Jurkat, Clone E6-1 (cell line): ENCODE measurements at regions not wholly inside any gene's neighbourhood (a gene's known extent, or its start where the extent isn't known, plus 50 kb on each side); places are given as distances from the start of the nearest gene placed in this dataset.

ENCODE experiments used
- DNase-seq: peaks from one replicate; pipeline ENCODE4 v3.0.0-alpha.2; 2011; ENCODE audit warnings: low read depth, low spot score
- H3K4me3 ChIP-seq: 2 replicates; pipeline ENCODE4 v1.5.1; 2011; ENCODE audit warnings: mild to moderate bottlenecking, low read length, control low read depth, moderate library complexity

DNA sequence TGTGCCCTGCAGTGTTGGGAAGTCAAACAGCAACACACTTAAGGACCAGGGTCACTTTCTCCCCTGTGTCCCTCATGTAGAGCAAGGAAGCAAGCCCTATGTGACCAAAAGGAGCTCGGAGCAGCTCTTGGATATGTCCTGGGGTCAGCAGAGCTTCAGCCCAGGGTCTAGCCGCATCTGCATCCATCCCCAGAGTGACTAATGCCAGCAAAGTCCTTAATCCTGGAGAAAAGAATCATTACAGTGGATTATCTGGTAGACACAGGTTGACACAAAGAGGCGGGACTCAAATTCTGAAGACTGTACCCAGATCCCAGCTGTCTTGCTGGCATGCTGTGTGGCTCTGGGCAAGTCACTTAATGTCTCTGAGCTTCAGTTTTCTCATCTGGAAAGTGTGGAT lies 239.1 kb upstream of the PWP1 start:
- DNase-seq: no peak
- H3K4me3 ChIP-seq: no peak overlapping the region

DNA sequence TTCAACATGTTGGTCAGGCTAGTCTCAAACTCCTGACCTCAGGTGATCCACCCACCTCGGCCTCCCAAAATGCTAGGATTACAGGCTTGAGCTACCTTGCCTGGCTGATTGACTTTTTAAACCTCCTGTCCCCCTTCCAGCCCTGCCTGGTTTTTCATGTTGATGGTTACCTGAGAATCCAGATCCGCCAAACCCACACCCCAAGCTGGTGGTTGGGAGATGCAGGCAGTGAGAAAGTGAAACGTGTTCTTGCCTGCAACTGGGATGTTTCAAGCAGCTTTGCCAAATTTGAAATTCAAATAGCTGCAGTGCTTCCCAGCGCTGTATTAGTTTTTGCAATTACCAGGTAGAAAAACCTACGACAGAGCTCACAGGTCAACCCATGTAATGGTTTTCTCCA lies 238.3 kb upstream of the PWP1 start:
- no peak for DNase-seq
- no peak overlapping the region for H3K4me3 ChIP-seq

DNA sequence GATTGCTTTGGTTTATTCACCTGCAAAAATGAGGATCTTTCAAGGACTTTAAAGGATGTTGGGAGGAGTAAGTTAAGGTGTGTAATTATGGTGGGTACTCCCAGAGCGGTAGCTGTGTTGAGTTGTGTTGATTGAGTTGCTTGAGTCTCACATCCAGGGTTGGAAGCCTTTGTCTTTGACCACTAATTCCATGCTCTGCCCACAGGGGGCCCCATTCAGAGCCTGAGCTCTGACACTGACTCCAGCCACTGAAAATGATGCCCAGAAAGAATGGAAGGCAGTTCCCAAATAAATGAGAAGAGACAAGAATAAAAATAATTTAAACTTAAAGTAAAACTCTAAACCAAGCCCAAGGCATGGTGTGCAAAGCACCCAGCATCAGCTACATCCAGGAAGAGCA lies 237.4 kb upstream of the PWP1 start:
- no peak overlapping the region for H3K4me3 ChIP-seq
- DNase-seq: no peak

DNA sequence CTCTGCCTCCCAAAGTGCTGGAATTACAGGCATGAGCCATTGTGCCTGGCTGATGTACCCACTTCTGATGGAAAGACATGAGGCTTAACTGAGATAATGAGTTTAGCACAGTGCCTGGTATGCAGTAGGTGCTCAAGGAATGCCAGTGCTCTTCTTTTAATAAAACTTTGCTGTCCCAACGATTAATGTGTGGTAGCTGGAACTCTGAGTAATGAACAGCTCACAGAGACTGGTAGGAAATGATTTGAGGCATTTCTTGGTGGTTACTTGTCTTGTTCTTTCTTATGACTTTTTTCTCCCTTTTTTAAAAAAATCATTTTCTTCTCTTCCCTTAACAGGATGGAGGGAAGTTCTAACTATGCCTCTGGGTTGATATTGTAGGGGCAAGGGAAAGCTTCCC lies 235.7 kb upstream of the PWP1 start:
- H3K4me3 ChIP-seq: no peak overlapping the region
- DNase-seq: no peak

- H3K4me3 ChIP-seq: no peak overlapping the region
- DNase-seq: no peak
Observed at GRCh38 chr12:107450541-107450940, 235.1 kb upstream of the PWP1 start.

- no peak overlapping the region for H3K4me3 ChIP-seq
- DNase-seq: no peak
Observed at GRCh38 chr12:107451246-107451645, 234.4 kb upstream of the PWP1 start.

GRCh38 chr12:107454109-107454830 lies 231.3 kb upstream of the PWP1 start:
- DNase-seq: no peak
- H3K4me3 ChIP-seq: no peak overlapping the region

GRCh38 chr12:107457362-107457935 lies 228.2 kb upstream of the PWP1 start:
- DNase-seq: no peak
- no peak overlapping the region for H3K4me3 ChIP-seq

DNA sequence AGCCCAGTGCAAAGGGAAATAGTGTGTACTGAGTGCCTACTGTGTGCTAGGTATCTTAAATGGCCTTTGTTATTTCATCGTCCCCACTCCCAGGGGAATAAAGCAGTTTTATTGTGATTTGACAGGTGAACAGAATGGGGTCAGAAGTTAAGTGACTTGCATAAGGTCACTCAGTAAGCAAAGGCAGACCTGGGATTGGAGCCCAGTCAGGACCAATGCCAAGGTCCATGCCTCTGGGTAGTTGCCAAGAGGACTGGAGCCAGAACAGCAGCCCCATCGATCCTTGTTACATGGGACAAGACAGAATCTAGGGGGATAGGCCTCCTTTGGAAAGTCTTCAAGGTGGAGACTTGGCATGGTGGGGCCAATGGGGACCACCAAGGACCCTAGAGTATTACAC lies 227.4 kb upstream of the PWP1 start:
- no peak for DNase-seq
- no peak overlapping the region for H3K4me3 ChIP-seq

DNA sequence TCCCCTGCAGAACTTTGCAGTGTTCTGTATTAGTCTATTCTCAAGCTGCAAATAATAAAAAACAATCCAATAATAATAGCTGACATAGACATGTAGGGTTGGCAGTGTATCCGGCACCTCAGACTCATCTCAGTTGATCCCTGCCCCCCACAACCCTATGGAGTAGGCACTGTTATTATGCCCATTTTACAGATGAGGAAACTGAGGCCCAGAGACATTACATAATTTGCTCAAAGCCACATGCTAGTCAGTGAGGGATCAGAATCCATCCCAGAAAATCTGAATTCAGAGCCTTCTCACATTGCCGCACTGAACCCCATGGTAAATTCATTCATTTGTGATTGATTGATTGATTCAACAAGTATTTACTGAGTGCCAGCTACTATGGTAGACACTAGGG lies 226.6 kb upstream of the PWP1 start:
- H3K4me3 ChIP-seq: no peak overlapping the region
- DNase-seq: no peak

DNA sequence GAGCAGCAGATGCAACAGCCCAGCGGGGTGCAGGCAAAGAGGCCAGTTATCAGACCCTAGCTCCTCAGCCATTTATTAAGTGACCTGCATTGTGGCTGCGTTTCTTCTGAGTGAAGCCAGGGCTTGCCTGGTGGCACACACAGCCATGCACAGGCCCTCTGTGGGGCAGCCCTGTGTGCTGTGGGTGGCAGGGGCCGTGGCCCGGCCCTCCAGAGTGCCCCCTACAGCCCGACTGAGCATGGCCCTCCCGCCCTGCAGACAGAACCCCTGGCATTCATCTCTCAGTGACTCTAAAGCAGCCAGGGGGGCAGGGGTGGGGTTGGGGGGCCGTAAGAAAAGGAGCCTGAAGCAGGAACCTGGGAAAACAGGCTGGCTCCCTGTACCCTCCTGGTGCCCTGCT lies 226.0 kb upstream of the PWP1 start:
- no peak for DNase-seq
- H3K4me3 ChIP-seq: no peak overlapping the region

DNA sequence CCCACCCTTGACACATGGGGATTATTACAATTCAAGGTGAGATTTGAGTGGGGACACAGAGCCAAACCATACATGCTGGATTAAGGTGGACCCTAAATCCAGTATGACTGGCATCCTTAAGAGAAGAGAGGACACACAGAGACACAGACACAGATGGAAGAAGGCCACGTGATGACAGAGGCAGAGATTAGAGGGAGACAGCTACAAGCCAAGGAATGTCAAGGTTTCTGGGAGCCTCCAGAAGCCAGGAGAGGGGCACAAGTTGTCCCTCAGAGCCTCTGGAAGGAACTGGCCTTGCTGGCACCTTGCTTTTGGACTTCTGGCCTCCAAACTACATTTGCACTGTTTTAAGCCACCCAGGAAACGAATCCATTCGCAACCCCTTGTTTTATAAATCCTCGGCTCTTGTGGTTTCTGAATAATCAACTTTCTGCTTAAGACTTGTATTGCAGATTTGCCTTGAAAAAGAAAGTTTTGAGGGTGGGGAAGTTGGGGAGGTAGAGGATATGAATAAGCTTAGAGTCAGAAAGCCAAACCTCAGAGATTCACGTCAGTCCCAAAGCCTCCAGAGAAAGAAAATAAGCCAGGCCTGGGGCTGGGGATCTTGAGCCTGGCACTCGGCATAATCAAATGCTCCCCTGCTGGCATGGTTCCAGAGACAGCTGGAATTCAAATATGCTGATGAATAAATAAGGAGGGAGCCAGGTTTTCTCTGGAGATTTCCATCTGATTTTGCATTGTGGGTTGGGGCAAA lies 224.2 kb upstream of the PWP1 start:
- DNase-seq: no peak
- no peak overlapping the region for H3K4me3 ChIP-seq

DNA sequence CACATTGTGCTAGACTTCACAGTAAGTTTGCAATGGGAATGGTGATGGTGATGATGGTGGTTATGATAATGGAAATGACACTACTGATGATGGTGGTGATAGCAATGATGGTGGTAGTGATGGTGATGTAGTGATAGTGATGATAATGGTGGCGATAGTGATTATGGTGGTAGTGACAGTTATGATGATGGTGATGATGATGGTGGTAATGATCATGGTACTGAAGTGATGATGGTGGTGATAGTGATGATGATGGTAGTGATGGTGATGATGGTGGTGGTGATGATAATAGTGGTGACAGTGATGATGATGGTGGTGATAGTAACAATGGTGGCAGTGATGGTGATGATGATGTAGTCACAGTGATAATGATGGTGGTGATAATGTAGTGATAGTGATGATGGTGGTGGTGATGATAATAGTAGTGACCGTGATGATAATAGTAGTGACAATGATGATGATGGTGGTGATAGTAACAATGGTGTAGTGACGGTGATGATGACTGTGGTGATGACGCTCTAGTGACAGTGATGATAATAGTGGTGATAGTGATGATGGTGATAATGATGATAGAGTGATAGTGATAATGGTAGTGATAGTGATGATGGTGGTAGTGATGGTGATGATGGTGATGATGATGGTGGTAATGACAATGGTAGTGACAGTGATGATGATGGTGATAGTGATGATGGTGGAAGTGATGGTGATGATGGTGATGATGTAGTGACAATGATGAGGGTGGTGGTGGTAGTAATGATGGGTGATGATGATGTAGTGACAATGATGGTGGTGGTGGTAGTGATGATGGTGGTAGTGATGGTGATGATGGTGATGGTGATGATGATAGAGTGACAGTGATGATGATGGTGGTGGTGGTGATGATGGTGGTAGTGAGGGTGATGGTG lies 222.9 kb upstream of the PWP1 start:
- no peak overlapping the region for H3K4me3 ChIP-seq
- no peak for DNase-seq

GRCh38 chr12:107464644-107465043 lies 221.0 kb upstream of the PWP1 start:
- DNase-seq: no peak
- no peak overlapping the region for H3K4me3 ChIP-seq

- no peak for DNase-seq
- no peak overlapping the region for H3K4me3 ChIP-seq
Observed at GRCh38 chr12:107465625-107466024, 220.0 kb upstream of the PWP1 start.

DNA sequence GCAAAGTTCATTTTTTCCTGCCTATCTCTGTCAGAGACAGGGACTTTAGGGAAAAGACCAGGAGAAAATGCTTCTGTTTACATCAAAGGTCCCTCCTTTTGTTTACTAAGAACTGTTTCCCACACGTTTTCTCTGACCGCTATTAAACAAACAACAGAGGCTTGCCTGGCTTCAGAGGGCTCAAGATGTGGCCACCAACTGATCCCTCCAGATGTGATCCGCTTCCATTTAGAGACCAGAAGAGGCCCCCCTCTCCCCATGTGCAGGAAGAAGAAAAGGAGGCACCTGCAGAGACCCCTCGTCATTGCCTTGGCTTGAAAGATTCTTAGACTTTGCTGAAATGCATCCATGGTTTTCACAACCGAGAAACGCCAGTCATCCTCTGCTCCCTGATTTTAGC lies 217.9 kb upstream of the PWP1 start:
- no peak overlapping the region for H3K4me3 ChIP-seq
- DNase-seq: no peak

GRCh38 chr12:107468182-107468581 lies 217.4 kb upstream of the PWP1 start:
- DNase-seq: no peak
- no peak overlapping the region for H3K4me3 ChIP-seq

DNA sequence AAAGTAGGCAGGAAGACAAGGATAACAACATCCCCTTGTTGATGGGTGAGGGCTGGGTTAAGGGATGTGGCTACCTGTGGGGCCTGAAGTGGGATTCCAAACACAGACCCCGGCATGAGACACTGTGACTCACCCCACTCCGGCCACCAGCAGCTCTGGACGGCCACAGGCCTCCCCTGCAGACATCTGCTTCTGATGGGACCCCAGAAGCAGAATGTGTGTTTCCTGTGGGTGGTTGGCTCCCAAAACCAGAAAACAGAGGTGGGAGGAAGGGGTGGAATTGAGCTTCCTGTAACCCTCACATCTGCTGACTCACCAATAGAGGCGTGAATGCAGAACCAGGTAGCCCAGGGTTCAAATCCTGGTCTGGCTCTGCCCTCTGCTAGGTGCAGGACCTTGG lies 216.6 kb upstream of the PWP1 start:
- peak; percentile 12 for DNase-seq
- H3K4me3 ChIP-seq: no peak overlapping the region

DNA sequence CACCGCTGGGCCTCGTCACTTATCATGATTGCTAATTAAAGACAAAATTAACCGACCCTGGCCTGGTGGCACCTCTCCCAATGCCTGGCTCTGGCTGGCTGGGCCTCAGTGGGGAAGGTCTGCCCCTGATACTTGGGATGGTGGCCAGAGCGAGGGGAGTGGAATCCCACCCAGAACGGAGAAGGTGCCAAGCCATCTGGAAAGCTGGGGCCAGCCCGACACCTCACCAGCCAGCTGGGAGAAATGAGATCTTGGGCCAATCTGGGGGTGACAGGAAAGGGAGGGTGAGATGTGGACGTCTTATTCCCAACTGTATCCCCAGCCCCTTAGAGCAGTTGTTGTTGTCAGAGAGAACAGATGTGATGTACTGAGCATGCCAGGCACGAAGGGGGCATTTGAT lies 215.0 kb upstream of the PWP1 start:
- DNase-seq: no peak
- no peak overlapping the region for H3K4me3 ChIP-seq

GRCh38 chr12:107472308-107472707 lies 213.3 kb upstream of the PWP1 start:
- DNase-seq: no peak
- no peak overlapping the region for H3K4me3 ChIP-seq
